Left kidney (tissue), 1 donor: ENCODE measurements at regions not wholly inside any gene's neighbourhood (a gene's known extent, or its start where the extent isn't known, plus 50 kb on each side); places are given as distances from the start of the nearest gene placed in this dataset.

Experiments used
- DNase-seq: peaks from one replicate; pipeline ENCODE4 v3.0.0-alpha.2; 2013

DNA sequence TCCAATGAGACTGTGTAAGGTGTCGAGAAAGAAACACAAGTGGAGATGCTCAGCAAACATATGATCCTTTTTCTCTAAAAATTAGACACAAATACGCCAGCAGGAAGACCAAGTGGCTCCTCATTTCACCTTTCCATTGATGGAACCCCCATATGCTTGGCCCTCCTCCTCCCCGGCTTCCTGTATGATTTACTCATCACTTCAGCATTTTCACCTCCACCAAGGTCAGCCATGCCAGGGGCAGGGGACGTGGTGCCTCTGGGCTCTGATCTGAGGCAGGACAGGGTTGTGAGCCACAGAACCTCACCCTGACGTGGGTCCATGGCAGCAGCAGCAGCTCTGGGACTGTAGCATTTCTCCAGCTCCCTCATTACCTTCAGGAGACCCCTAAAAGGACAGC is 116.8 kb upstream of the PFKP start:
- no peak for DNase-seq

- DNase-seq: no peak
Observed at GRCh38 chr10:2949948-2950354, 117.4 kb upstream of the PFKP start.

GRCh38 chr10:2949221-2949947 is 118.0 kb upstream of the PFKP start:
- no peak for DNase-seq

GRCh38 chr10:2948127-2948854 is 119.1 kb upstream of the PFKP start:
- DNase-seq: no peak

DNA sequence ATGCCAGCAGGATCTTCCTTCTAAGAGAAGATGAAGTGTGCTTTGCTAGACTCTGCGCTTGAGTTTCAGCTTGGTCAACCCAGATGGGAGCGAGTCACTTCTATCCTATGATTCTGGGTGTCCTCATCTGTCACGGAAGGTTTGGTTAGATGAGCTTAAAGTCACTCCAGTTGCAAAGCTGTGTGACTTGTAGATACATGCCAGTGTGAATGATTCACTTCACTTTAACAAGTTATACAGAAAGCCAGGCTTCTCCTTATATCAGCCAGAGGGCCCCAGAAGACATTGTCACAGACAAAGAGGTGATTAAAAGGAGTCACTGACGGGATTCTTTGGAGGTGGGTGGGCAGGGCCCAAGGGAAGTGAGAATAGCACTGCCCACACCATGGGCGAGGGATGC is 122.6 kb upstream of the PFKP start:
- DNase-seq: no peak

DNA sequence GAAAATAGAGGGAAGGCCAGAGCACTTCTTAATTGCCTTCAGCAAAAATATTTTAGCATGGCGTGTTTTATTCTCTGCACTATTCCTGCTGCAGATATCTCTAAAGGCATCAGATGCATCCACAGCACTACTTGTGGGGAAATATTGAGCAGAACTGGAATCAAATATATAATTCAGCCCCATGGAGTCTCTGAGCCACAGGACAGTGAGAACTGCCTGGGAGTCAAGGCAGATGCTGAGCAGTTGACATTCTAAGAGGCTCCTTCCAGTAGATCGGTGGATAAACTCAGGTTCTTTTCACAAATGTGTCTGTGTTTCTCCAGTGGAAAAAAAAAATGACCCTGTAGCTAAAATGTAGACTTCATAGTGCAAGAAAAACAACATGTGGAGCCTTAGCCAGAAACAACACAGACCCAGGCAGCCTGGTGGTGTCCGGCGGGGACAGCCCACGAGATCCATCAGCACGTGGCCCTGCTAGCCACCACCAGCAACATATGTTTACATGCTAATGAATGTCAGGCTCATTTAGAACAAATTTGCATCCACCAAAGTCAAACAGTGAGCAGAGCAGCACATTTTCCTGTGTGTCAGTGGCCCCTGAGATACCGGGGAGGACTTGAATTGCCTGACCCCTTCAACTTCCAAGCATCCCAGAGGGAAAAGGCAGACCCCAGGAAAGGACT is 123.3 kb upstream of the PFKP start:
- DNase-seq: no peak

- DNase-seq: no peak
Observed at GRCh38 chr10:2942938-2943337, 124.4 kb upstream of the PFKP start.

GRCh38 chr10:2938869-2939268 is 128.5 kb upstream of the PFKP start:
- no peak for DNase-seq

- peak; percentile 38 for DNase-seq
Observed at GRCh38 chr10:2936816-2937215, 130.5 kb upstream of the PFKP start.

- DNase-seq: no peak
Observed at GRCh38 chr10:2935647-2936386, 131.5 kb upstream of the PFKP start.

GRCh38 chr10:2933924-2934323 is 133.4 kb upstream of the PFKP start:
- DNase-seq: no peak

GRCh38 chr10:2933519-2933918 is 133.8 kb upstream of the PFKP start:
- DNase-seq: no peak

GRCh38 chr10:2933071-2933470 is 134.3 kb upstream of the PFKP start:
- no peak for DNase-seq

GRCh38 chr10:2929480-2930258 is 137.7 kb upstream of the PFKP start:
- DNase-seq: no peak

- DNase-seq: peak; percentile 81
Observed at GRCh38 chr10:2927958-2928840, 139.1 kb upstream of the PFKP start.

- no peak for DNase-seq
Observed at GRCh38 chr10:2926918-2927660, 140.3 kb upstream of the PFKP start.

DNA sequence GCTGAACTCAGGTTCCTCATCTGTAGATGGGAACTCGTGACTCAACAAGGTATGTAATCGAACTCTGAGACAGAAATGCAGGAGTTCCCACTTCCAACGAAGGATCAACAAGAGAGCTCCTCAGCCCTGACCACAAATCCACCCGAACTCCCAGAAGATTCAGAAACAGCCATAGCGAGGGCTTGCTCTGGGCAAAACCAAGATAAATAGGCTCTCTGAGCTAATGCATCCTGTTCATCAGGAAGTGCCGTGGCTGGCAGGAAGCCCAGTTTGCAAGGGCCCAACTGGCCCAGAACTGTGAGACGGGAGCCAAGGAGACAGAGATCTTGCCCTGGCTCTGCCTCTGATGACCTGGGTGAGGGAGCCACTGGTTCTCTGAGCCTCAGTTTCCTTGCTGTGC is 141.7 kb upstream of the PFKP start:
- no peak for DNase-seq

DNA sequence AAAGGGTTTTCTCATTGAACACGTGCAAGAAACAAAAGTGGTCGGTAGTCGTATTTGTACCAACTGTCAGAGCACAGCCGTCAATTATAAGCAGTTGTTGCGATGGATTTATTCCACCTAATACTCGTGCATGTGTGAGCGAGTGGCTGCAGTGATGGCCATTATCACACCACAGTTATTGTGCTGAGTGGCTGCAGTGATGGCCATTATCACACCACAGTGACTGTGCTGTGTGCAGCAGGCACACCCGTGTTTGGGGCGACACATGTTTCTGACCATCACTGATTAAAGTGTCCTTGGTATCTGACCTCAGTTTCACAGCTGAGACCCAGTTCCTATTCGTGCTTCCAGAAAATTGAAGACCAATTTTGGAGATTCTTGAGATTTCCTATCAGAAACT is 142.9 kb upstream of the PFKP start:
- DNase-seq: no peak

DNA sequence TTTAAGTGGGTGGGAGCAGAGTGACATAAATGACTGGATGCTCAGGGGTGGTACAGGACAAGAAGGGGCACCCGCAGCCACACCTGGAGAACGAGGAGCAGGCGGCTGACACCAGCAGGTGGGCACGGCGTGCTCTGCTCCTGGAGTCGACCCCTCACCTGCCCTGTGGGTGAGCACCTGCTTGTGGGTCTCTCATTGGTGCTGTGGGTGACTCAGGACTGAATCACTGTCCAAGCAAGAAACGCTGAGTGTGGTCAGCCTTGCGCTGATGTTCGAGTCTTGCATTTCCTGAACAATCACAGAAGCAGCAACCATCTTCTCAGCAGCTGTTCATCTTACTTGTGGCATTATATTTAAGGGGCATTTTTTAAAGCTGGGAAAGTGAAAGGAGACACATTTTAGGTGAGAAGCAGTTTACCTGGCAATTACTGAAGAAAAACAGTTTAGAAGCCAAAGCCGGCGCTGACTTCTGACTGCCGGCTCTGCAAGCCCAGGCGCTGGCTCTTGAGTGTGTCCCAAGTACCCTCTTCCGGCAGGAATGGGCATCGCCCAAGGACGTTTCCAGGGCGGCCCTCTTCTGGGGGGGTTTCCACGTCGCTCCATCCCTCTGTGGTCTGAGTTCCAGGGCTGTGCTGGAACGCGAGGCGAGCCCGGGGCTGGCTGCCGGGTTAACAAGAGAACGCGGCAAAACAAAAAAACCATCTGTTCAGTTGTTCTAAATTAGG is 145.2 kb upstream of the PFKP start:
- no peak for DNase-seq
